A549 (cell line): ENCODE measurements at regions not wholly inside any gene's neighbourhood (a gene's known extent, or its start where the extent isn't known, plus 50 kb on each side); places are given as distances from the start of the nearest gene placed in this dataset.

ENCODE experiments used
- BHLHE40 ChIP-seq: IDR thresholded peaks from 2 replicates; pipeline ENCODE4 v1.6.1; 2012; ENCODE audit warnings: low read depth, low read length, inconsistent platforms
- EP300 ChIP-seq, 2 experiments: fragments of >200 bp; sonication (Bioruptor Twin); formaldehyde crosslinking; IDR thresholded peaks; 2 replicates in 1 of 2; 3 replicates in 1 of 2; pipeline ENCODE4 v1.6.1; 2016 to 2017
- ESRRA ChIP-seq: fragments of 150-350 bp; IDR thresholded peaks from 2 replicates; pipeline ENCODE4 v1.6.1; 2014; ENCODE audit warnings: mild to moderate bottlenecking, low read length, borderline replicate concordance
- JUN ChIP-seq, 2 experiments: fragments of >200 bp; sonication (Bioruptor Twin); formaldehyde crosslinking; IDR thresholded peaks; 2 replicates in 1 of 2; 3 replicates in 1 of 2; pipeline ENCODE4 v1.6.1; 2016 to 2017
- JUNB ChIP-seq: fragments of >200 bp; sonication (Bioruptor Twin); formaldehyde crosslinking; IDR thresholded peaks from 2 replicates; pipeline ENCODE4 v1.6.1; 2016
- POLR2A ChIP-seq: IDR thresholded peaks from 2 replicates; pipeline ENCODE4 v1.6.1; 2012; ENCODE audit warnings: mild to moderate bottlenecking, low read length
- POLR2AphosphoS2 ChIP-seq: conservative IDR thresholded peaks from 2 replicates; pipeline ENCODE4 v1.6.1; 2012; ENCODE audit warnings: low read length, improper control_type of control experiment, inconsistent platforms
- RAD21 ChIP-seq, 2 experiments: fragments of >200 bp in 1 of 2; sonication (Bioruptor Twin) in 1 of 2; formaldehyde crosslinking in 1 of 2; IDR thresholded peaks in 1 of 2; conservative IDR thresholded peaks in 1 of 2; 2 replicates in 1 of 2; 3 replicates in 1 of 2; pipeline ENCODE4 v1.6.1; 2012 to 2018; ENCODE audit warnings: inconsistent platforms in 1 of 2
- RCOR1 ChIP-seq: fragments of 150-350 bp; IDR thresholded peaks from 2 replicates; pipeline ENCODE4 v1.6.1; 2014; ENCODE audit warnings: antibody characterized with exemption, low read length, low read depth
- RFX5 ChIP-seq: fragments of 450-650 bp; IDR thresholded peaks from 2 replicates; pipeline ENCODE4 v1.7.1; 2014; ENCODE audit warnings: antibody characterized with exemption, mild to moderate bottlenecking, moderate library complexity
- SMC3 ChIP-seq: fragments of >200 bp; sonication (Bioruptor Twin); formaldehyde crosslinking; IDR thresholded peaks from 3 replicates; pipeline ENCODE4 v1.6.1; 2018; ENCODE audit warnings: inconsistent platforms
- TF ChIP-seq, protein P1 (sequence below): fragments of >200 bp; sonication (Bioruptor Twin); formaldehyde crosslinking; IDR thresholded peaks from 3 replicates; pipeline ENCODE4 v1.5.1; 2016
- TF ChIP-seq, protein P2 (sequence below): fragments of 150-350 bp; IDR thresholded peaks from 2 replicates; pipeline ENCODE4 v1.6.1; 2014; ENCODE audit warnings: low read depth, mild to moderate bottlenecking, low read length
- TF ChIP-seq, protein P3 (sequence below): fragments of 200-600 bp; sonication (generic); IDR thresholded peaks from 2 replicates; pipeline ENCODE4 v1.6.1; 2016; ENCODE audit warnings: antibody characterized with exemption, mild to moderate bottlenecking, moderate library complexity

DNA sequence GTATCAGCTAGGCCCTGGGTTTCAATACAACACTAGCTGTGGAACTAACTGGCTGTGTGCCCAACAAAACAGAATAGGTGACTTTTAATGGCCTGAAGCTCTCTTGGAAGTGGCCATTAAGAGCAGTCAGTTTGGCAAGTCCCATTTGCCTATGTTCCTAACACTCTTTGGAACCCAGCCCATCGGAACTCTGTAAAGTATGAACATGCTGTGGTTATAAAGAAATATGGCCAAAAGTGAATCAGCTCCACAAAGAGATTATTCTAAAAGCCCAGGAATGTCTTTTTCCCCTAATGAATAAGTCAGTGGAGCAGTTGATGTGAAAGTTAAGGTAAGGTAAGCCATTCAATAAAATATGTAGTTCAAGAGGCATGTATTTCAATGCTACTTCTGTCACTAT lies 223.7 kb upstream of the ADAMTS5 start:
- TF ChIP-seq, protein P1, sequence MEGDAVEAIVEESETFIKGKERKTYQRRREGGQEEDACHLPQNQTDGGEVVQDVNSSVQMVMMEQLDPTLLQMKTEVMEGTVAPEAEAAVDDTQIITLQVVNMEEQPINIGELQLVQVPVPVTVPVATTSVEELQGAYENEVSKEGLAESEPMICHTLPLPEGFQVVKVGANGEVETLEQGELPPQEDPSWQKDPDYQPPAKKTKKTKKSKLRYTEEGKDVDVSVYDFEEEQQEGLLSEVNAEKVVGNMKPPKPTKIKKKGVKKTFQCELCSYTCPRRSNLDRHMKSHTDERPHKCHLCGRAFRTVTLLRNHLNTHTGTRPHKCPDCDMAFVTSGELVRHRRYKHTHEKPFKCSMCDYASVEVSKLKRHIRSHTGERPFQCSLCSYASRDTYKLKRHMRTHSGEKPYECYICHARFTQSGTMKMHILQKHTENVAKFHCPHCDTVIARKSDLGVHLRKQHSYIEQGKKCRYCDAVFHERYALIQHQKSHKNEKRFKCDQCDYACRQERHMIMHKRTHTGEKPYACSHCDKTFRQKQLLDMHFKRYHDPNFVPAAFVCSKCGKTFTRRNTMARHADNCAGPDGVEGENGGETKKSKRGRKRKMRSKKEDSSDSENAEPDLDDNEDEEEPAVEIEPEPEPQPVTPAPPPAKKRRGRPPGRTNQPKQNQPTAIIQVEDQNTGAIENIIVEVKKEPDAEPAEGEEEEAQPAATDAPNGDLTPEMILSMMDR, result no peak
- TF ChIP-seq SMC3 (no peak), RAD21 (conservative IDR thresholded peaks at IDR 0.05 in 1 of 2, IDR thresholded peaks at IDR 0.05 in 1 of 2) (no peak), EP300 (IDR thresholded peaks at IDR 0.05) (no peak), JUNB (no peak), BHLHE40 (no peak), POLR2AphosphoS2 (no peak), RFX5 (no peak), RCOR1 (no peak), POLR2A (no peak), ESRRA (no peak), JUN (IDR thresholded peaks at IDR 0.05) (no peak)
- TF ChIP-seq, protein P2, sequence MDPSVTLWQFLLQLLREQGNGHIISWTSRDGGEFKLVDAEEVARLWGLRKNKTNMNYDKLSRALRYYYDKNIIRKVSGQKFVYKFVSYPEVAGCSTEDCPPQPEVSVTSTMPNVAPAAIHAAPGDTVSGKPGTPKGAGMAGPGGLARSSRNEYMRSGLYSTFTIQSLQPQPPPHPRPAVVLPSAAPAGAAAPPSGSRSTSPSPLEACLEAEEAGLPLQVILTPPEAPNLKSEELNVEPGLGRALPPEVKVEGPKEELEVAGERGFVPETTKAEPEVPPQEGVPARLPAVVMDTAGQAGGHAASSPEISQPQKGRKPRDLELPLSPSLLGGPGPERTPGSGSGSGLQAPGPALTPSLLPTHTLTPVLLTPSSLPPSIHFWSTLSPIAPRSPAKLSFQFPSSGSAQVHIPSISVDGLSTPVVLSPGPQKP, result no peak
- TF ChIP-seq, protein P3, sequence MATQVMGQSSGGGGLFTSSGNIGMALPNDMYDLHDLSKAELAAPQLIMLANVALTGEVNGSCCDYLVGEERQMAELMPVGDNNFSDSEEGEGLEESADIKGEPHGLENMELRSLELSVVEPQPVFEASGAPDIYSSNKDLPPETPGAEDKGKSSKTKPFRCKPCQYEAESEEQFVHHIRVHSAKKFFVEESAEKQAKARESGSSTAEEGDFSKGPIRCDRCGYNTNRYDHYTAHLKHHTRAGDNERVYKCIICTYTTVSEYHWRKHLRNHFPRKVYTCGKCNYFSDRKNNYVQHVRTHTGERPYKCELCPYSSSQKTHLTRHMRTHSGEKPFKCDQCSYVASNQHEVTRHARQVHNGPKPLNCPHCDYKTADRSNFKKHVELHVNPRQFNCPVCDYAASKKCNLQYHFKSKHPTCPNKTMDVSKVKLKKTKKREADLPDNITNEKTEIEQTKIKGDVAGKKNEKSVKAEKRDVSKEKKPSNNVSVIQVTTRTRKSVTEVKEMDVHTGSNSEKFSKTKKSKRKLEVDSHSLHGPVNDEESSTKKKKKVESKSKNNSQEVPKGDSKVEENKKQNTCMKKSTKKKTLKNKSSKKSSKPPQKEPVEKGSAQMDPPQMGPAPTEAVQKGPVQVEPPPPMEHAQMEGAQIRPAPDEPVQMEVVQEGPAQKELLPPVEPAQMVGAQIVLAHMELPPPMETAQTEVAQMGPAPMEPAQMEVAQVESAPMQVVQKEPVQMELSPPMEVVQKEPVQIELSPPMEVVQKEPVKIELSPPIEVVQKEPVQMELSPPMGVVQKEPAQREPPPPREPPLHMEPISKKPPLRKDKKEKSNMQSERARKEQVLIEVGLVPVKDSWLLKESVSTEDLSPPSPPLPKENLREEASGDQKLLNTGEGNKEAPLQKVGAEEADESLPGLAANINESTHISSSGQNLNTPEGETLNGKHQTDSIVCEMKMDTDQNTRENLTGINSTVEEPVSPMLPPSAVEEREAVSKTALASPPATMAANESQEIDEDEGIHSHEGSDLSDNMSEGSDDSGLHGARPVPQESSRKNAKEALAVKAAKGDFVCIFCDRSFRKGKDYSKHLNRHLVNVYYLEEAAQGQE, result no peak
